GM12873 (cell line): ENCODE measurements at regions not wholly inside any gene's neighbourhood (a gene's known extent, or its start where the extent isn't known, plus 50 kb on each side); places are given as distances from the start of the nearest gene placed in this dataset.

Source experiments
- CTCF ChIP-seq: IDR thresholded peaks from 2 replicates; pipeline ENCODE4 v1.5.1; 2012; ENCODE audit warnings: low read depth, mild to moderate bottlenecking, moderate library complexity, low read length, control low read depth; ENCODE audit not compliant: insufficient read depth; ENCODE audit errors: missing control alignments

GRCh38 chr11:26228778-26229177 is 103.2 kb upstream of the ANO3 start:
- TF ChIP-seq CTCF: no peak

GRCh38 chr11:26229257-26229656 is 102.7 kb upstream of the ANO3 start:
- TF ChIP-seq CTCF: no peak

GRCh38 chr11:26229981-26230380 is 101.9 kb upstream of the ANO3 start:
- TF ChIP-seq CTCF: no peak

- no peak for TF ChIP-seq CTCF
These were observed 100.7 kb upstream of the ANO3 start for GRCh38 chr11:26231252-26231661.

GRCh38 chr11:26234451-26234850 is 97.5 kb upstream of the ANO3 start:
- no peak for TF ChIP-seq CTCF

- no peak for TF ChIP-seq CTCF
These were observed 88.5 kb upstream of the ANO3 start for GRCh38 chr11:26243426-26243825.

GRCh38 chr11:26244207-26244606 is 87.7 kb upstream of the ANO3 start:
- TF ChIP-seq CTCF: no peak
